GM12878 (cell line): ENCODE measurements at regions not wholly inside any gene's neighbourhood (a gene's known extent, or its start where the extent isn't known, plus 50 kb on each side); places are given as distances from the start of the nearest gene placed in this dataset.

ENCODE experiments used
- ATAC-seq: fragments of 200-7000 bp; cut with Tn5 transposase; 3 replicates; pipeline ENCODE4 v1.9.1; 2020; ENCODE audit warnings: mild to moderate bottlenecking, moderate library complexity
- BruUV-seq: library from RNA; stranded (reverse); fragments of 400-500 nt; replicated peaks from 2 replicates; lab custom pipeline; 2021; lab: Mats Ljungman, UMichigan
- CTCF ChIA-PET: fragments of 300-600 bp; sonication (Branson Sonifier 250); formaldehyde crosslinking; extraction: SDS; loops from one replicate; lab custom pipeline; 2021; ENCODE audit warnings: inconsistent platforms; lab: Yijun Ruan, JAX
- POLR2A ChIA-PET: fragments of 350-600 bp; formaldehyde crosslinking; extraction: SDS; loops from one replicate; lab custom pipeline; 2021; ENCODE audit warnings: inconsistent platforms; lab: Charles Lee
- RAD21 ChIA-PET: fragments of 300-600 bp; sonication (Branson Sonifier 250); formaldehyde crosslinking; loops from one replicate; lab custom pipeline; 2023; ENCODE audit warnings: antibody characterized with exemption; ENCODE audit not compliant: unreplicated experiment; lab: Charles Lee
- SMC1A ChIA-PET: fragments of 300-600 bp; sonication (Branson Sonifier 250); formaldehyde crosslinking; loops from one replicate; lab custom pipeline; 2023; ENCODE audit not compliant: unreplicated experiment, uncharacterized antibody; lab: Charles Lee
- DNase-seq: peaks from one replicate; pipeline ENCODE4 v3.0.0-alpha.2; 2011; ENCODE audit warnings: low read depth, low spot score
- FAIRE-seq: peaks from 3 replicates; lab custom pipeline; 2011; peaks lifted over from hg19 to GRCh38; lab: Jason Lieb, UNC
- H2AFZ ChIP-seq: 2 replicates; pipeline ENCODE4 v1.6.0; 2011; ENCODE audit warnings: low read depth, low read length, control low read depth; ENCODE audit not compliant: control insufficient read depth
- H3K27ac ChIP-seq: 2 replicates; pipeline ENCODE4 v1.5.1; 2011; ENCODE audit warnings: control low read depth; ENCODE audit not compliant: control insufficient read depth, insufficient read depth
- H3K27me3 ChIP-seq, 2 experiments: replicated peaks in 1 of 2; 2 replicates each; pipeline versions ENCODE4 v1.6.0 to v1.6.1; 2011; ENCODE audit warnings: low read length in 1 of 2; ENCODE audit not compliant: control insufficient read depth in 2 of 2, insufficient read depth in 2 of 2
- H3K36me3 ChIP-seq, 2 experiments: 2 replicates each; pipeline ENCODE4 v1.5.1; 2011; ENCODE audit warnings: low read length in 1 of 2; ENCODE audit not compliant: control insufficient read depth in 2 of 2, insufficient read depth in 2 of 2
- H3K4me1 ChIP-seq: 2 replicates; pipeline ENCODE4 v1.6.1; 2011; ENCODE audit warnings: mild to moderate bottlenecking, low read length, moderate library complexity, mixed read lengths; ENCODE audit not compliant: control insufficient read depth, insufficient read depth
- H3K4me2 ChIP-seq: 2 replicates; pipeline ENCODE4 v1.6.0; 2011; ENCODE audit warnings: control low read depth; ENCODE audit not compliant: control insufficient read depth, insufficient read depth
- H3K4me3 ChIP-seq: fragments of 200-600 bp; sonication (generic); 2 replicates; pipeline ENCODE4 v1.5.1; 2016
- H3K79me2 ChIP-seq: 2 replicates; pipeline ENCODE4 v1.6.0; 2011; ENCODE audit warnings: low read length; ENCODE audit not compliant: control insufficient read depth, insufficient read depth
- H3K9ac ChIP-seq: 2 replicates; pipeline ENCODE4 v1.8.0; 2011; ENCODE audit warnings: low read length, control low read depth, mixed read lengths; ENCODE audit not compliant: control insufficient read depth, insufficient read depth
- H3K9me3 ChIP-seq: replicated peaks from 3 replicates; pipeline ENCODE4 v1.5.1; 2011; ENCODE audit warnings: mild to moderate bottlenecking, low read length; ENCODE audit not compliant: control insufficient read depth, insufficient read depth
- H4K20me1 ChIP-seq: 2 replicates; pipeline ENCODE4 v1.6.0; 2011; ENCODE audit not compliant: control insufficient read depth, insufficient read depth
- ATF7 ChIP-seq: fragments of 450-650 bp; IDR thresholded peaks from 2 replicates; pipeline ENCODE4 v1.6.1; 2016; ENCODE audit warnings: low read depth, mild to moderate bottlenecking
- BMI1 ChIP-seq: fragments of 450-650 bp; IDR thresholded peaks from 2 replicates; pipeline ENCODE4 v1.6.1; 2016; ENCODE audit warnings: mild to moderate bottlenecking, moderate library complexity, borderline replicate concordance
- EGR1 ChIP-seq, 2 experiments: IDR thresholded peaks; 1 replicate in 1 of 2; 2 replicates in 1 of 2; pipeline ENCODE4 v1.6.1; 2011 to 2012; ENCODE audit warnings: low read depth in 2 of 2, low read length in 2 of 2, borderline replicate concordance in 1 of 2, mild to moderate bottlenecking in 1 of 2, moderate library complexity in 1 of 2
- IRF4 ChIP-seq: IDR thresholded peaks from 2 replicates; pipeline ENCODE4 v1.6.1; 2011; ENCODE audit warnings: low read depth, low read length
- MYB ChIP-seq: fragments of 150-350 bp; IDR thresholded peaks from 2 replicates; pipeline ENCODE4 v1.6.1; 2014; ENCODE audit warnings: mild to moderate bottlenecking, low read depth, low read length, borderline replicate concordance
- RBBP5 ChIP-seq: fragments of 200-600 bp; sonication (generic); conservative IDR thresholded peaks from 2 replicates; pipeline ENCODE4 v1.6.1; 2016
- SRF ChIP-seq, 2 experiments: IDR thresholded peaks; 2 replicates each; pipeline ENCODE4 v1.6.1; 2011; ENCODE audit warnings: low read depth in 2 of 2, low read length in 2 of 2, mild to moderate bottlenecking in 1 of 2, moderate library complexity in 1 of 2
- TAF1 ChIP-seq: IDR thresholded peaks from 2 replicates; pipeline ENCODE4 v1.6.1; 2011; ENCODE audit warnings: mild to moderate bottlenecking, low read depth, low read length, borderline replicate concordance
- ZBED1 ChIP-seq: IDR thresholded peaks from 2 replicates; pipeline ENCODE4 v1.6.1; 2016; ENCODE audit warnings: borderline replicate concordance
- WGBS: methylation state at CpG from one replicate; pipeline ENCODE4 v1.1.6; 2016; ENCODE audit warnings: low lambda C conversion rate; ENCODE audit not compliant: insufficient replicate concordance, insufficient coverage; ENCODE audit errors: missing lambda C conversion rate; 5-methylcytosine and 5-hydroxymethylcytosine counted together
- in situ Hi-C: fragments of 300-500 bp; cut with MboI; formaldehyde crosslinking; loops from 9 replicates; pipeline ENCODE4 v1.14.3; 2018; ENCODE audit warnings: mixed read lengths
- intact Hi-C: fragments of 100-400 bp; cut with micrococcal nuclease; formaldehyde crosslinking; loops from one replicate; pipeline ENCODE4 v1.14.2; 2022; ENCODE audit not compliant: unreplicated experiment
- TF ChIP-seq, protein P1 (sequence below): fragments of 450-650 bp; IDR thresholded peaks from 2 replicates; pipeline ENCODE4 v1.6.1; 2016; ENCODE audit warnings: mild to moderate bottlenecking, moderate library complexity, borderline replicate concordance
- TF ChIP-seq, protein P2 (sequence below): IDR thresholded peaks from 2 replicates; pipeline ENCODE4 v1.6.1; 2012; ENCODE audit warnings: low read length, inconsistent platforms
- TF ChIP-seq, protein P3 (sequence below): fragments of 450-650 bp; IDR thresholded peaks from 2 replicates; pipeline ENCODE4 v1.6.1; 2017; ENCODE audit warnings: low read depth, mild to moderate bottlenecking, moderate library complexity

DNA sequence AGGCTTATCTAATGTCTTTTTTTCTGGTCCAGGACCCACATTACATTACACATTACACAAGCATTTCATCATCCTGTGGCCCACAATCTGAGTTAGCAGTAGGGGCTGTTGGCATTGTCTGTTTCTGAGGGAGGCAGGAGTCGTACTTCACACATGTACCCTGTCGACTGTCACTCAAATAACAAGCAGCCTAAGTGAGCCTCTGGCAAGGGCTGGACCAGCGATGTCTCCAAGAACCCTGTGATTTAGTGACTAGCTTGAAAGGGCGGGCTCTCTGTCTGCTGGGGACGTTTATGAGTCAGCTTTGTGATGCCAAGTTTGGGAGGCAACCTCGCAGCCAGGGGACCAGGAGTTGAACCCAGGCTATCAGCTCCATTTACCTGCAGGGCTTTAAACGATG is 251.4 kb downstream of the HS3ST3B1 start:
- H3K79me2 ChIP-seq, result no peaks in the 10 kb centered on the region
- intact Hi-C loops, result no loop called here
- CTCF ChIA-PET, result no interaction called here
- no peak for ATAC-seq
- H4K20me1 ChIP-seq, result no peaks in the 10 kb centered on the region
- H3K9me3 ChIP-seq, result no peaks in the 10 kb centered on the region; the same call in 2 of the 3 replicates
- FAIRE-seq, result no peak
- SMC1A ChIA-PET, result no interaction called here
- no peaks in the 10 kb centered on the region for H3K36me3 ChIP-seq
- POLR2A ChIA-PET, result no interaction called here
- no peak overlapping the region for H3K4me3 ChIP-seq
- RAD21 ChIA-PET, result no interaction called here
- H3K4me2 ChIP-seq, result no peak overlapping the region
- no peak overlapping the region for H3K9ac ChIP-seq
- H2AFZ ChIP-seq, result no peak overlapping the region
- H3K4me1 ChIP-seq, result no peaks in the 10 kb centered on the region
- BruUV-seq, result no TSS peak
- 6% methylated on average over 7 of the region's 7 CpGs for WGBS
- H3K27ac ChIP-seq, result no peak overlapping the region
- in situ Hi-C loops, result no loop called here
- no peaks in the 10 kb centered on the region for H3K27me3 ChIP-seq
- TF ChIP-seq IRF4, result no peak
- no peak for TF ChIP-seq ATF7
- TF ChIP-seq BMI1, result no peak
- no peak for DNase-seq

DNA sequence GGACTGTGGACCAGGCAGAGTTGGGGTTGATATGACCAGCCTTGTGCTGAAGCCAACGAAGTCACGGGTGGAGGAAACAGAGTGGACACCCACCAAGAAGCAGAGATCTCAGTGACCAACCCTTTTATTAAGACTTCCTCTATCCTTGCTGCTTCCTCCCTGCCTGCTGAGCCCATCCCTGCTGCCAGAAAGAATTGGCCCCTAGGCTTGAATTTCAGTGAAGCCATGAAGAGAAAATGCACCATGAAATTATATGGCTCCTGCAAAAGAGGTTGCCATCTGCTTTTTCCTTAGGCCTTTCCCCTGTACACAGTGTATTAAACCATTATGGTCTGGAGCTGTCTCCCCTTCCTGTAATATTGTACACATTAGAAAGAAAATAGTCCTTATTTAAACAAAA is 246.7 kb downstream of the HS3ST3B1 start:
- Histone ChIP-seq H3K4me2 (no peak overlapping the region), H4K20me1 (no peaks in the 10 kb centered on the region), H2AFZ (no peak overlapping the region), H3K4me1 (no peaks in the 10 kb centered on the region), H3K36me3 (no peaks in the 10 kb centered on the region), H3K9me3 (no peaks in the 10 kb centered on the region; the same call in 2 of the 3 replicates), H3K4me3 (no peak overlapping the region), H3K27ac (no peak overlapping the region), H3K9ac (no peak overlapping the region), H3K27me3 (no peaks in the 10 kb centered on the region), H3K79me2 (no peaks in the 10 kb centered on the region)
- no peak for ATAC-seq
- ChIA-PET CTCF (no interaction called here), SMC1A (no interaction called here), POLR2A (no interaction called here), RAD21 (no interaction called here)
- no peak for FAIRE-seq
- in situ Hi-C loops (no loop called here), intact Hi-C loops (no loop called here)
- 0% methylated on average over 2 of the region's 2 CpGs for WGBS
- no peak for DNase-seq
- no TSS peak for BruUV-seq
- TF ChIP-seq SRF (IDR thresholded peaks at IDR 0.05; ENCODE audit: low read depth in 2 of 2, low read length in 2 of 2) (no peak), BMI1 (no peak), TAF1 (no peak), RBBP5 (no peak), EGR1 (IDR thresholded peaks at IDR 0.05; ENCODE audit: borderline replicate concordance in 1 of 2, low read depth in 2 of 2, low read length in 2 of 2) (no peak), MYB (no peak), ZBED1 (no peak)
- TF ChIP-seq, protein P1, sequence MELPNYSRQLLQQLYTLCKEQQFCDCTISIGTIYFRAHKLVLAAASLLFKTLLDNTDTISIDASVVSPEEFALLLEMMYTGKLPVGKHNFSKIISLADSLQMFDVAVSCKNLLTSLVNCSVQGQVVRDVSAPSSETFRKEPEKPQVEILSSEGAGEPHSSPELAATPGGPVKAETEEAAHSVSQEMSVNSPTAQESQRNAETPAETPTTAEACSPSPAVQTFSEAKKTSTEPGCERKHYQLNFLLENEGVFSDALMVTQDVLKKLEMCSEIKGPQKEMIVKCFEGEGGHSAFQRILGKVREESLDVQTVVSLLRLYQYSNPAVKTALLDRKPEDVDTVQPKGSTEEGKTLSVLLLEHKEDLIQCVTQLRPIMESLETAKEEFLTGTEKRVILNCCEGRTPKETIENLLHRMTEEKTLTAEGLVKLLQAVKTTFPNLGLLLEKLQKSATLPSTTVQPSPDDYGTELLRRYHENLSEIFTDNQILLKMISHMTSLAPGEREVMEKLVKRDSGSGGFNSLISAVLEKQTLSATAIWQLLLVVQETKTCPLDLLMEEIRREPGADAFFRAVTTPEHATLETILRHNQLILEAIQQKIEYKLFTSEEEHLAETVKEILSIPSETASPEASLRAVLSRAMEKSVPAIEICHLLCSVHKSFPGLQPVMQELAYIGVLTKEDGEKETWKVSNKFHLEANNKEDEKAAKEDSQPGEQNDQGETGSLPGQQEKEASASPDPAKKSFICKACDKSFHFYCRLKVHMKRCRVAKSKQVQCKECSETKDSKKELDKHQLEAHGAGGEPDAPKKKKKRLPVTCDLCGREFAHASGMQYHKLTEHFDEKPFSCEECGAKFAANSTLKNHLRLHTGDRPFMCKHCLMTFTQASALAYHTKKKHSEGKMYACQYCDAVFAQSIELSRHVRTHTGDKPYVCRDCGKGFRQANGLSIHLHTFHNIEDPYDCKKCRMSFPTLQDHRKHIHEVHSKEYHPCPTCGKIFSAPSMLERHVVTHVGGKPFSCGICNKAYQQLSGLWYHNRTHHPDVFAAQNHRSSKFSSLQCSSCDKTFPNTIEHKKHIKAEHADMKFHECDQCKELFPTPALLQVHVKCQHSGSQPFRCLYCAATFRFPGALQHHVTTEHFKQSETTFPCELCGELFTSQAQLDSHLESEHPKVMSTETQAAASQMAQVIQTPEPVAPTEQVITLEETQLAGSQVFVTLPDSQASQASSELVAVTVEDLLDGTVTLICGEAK, result no peak
- TF ChIP-seq, protein P2, sequence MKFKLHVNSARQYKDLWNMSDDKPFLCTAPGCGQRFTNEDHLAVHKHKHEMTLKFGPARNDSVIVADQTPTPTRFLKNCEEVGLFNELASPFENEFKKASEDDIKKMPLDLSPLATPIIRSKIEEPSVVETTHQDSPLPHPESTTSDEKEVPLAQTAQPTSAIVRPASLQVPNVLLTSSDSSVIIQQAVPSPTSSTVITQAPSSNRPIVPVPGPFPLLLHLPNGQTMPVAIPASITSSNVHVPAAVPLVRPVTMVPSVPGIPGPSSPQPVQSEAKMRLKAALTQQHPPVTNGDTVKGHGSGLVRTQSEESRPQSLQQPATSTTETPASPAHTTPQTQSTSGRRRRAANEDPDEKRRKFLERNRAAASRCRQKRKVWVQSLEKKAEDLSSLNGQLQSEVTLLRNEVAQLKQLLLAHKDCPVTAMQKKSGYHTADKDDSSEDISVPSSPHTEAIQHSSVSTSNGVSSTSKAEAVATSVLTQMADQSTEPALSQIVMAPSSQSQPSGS, result no peak
- TF ChIP-seq, protein P3, sequence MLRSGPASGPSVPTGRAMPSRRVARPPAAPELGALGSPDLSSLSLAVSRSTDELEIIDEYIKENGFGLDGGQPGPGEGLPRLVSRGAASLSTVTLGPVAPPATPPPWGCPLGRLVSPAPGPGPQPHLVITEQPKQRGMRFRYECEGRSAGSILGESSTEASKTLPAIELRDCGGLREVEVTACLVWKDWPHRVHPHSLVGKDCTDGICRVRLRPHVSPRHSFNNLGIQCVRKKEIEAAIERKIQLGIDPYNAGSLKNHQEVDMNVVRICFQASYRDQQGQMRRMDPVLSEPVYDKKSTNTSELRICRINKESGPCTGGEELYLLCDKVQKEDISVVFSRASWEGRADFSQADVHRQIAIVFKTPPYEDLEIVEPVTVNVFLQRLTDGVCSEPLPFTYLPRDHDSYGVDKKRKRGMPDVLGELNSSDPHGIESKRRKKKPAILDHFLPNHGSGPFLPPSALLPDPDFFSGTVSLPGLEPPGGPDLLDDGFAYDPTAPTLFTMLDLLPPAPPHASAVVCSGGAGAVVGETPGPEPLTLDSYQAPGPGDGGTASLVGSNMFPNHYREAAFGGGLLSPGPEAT, result no peak
